ENCODE measurements at regions not wholly inside any gene's neighbourhood (a gene's known extent, or its start where the extent isn't known, plus 50 kb on each side); places are given as distances from the start of the nearest gene placed in this dataset.

- intact Hi-C loops (cut with micrococcal nuclease) (no loop called here), in situ Hi-C loops (cut with MboI) (no loop called here)
- ATAC-seq: no peak
- Histone ChIP-seq H3K27me3 (ENCODE audit: control insufficient read depth in 2 of 2, insufficient read depth in 2 of 2, low read length in 2 of 2) (no peaks in the 10 kb centered on the region), H3K27ac (ENCODE audit: extremely low read depth, low read depth, low read length) (no peak overlapping the region), H2AFZ (ENCODE audit: low read depth, low read length) (no peak overlapping the region), H3K79me2 (ENCODE audit: control insufficient read depth, insufficient read depth, low read length) (no peaks in the 10 kb centered on the region), H4K20me1 (replicated peaks; ENCODE audit: control insufficient read depth, insufficient read depth, low read length) (no peaks in the 10 kb centered on the region), H3K4me1 (replicated peaks in 1 of 2; ENCODE audit: control insufficient read depth in 2 of 2, insufficient read depth in 2 of 2, low read length in 2 of 2) (no peaks in the 10 kb centered on the region), H3K36me3 (ENCODE audit: control insufficient read depth, insufficient read depth, low read length) (no peaks in the 10 kb centered on the region), H3K9ac (ENCODE audit: insufficient read depth in 1 of 2, low read depth in 2 of 2, low read length in 2 of 2) (no peak overlapping the region), H3K4me3 (no peak overlapping the region), H3K9me1 (ENCODE audit: control insufficient read depth, insufficient read depth, low read length) (no peaks in the 10 kb centered on the region), H3K9me3 (replicated peaks; ENCODE audit: control insufficient read depth, insufficient read depth, low read depth, low read length) (no peaks in the 10 kb centered on the region), H3K4me2 (ENCODE audit: insufficient read depth, low read length) (no peak overlapping the region)
- DNase-seq (ENCODE audit: extremely low read depth in 1 of 4, low spot score in 3 of 4): no peak
- no TSS peak for BruUV-seq (replicated peaks)
- TF ChIP-seq ZNF124 (CRISPR knock-in tag; IDR thresholded peaks at IDR 0.05) (no peak), RAD51 (IDR thresholded peaks at IDR 0.05; ENCODE audit: borderline replicate concordance, low read depth) (no peak), ZNF512 (tag; IDR thresholded peaks at IDR 0.05) (no peak), ZNF445 (CRISPR knock-in tag; IDR thresholded peaks at IDR 0.05; ENCODE audit: low read depth) (no peak), MAX (CRISPR knock-in tag; IDR thresholded peaks at IDR 0.05) (no peak), GATA2 (CRISPR knock-in tag; IDR thresholded peaks at IDR 0.05) (no peak), PHB2 (IDR thresholded peaks at IDR 0.05; ENCODE audit: low read depth) (no peak), PREB (CRISPR knock-in tag; IDR thresholded peaks at IDR 0.05) (no peak), ZNF436 (CRISPR knock-in tag; IDR thresholded peaks at IDR 0.05) (no peak), DIDO1 (tag; IDR thresholded peaks at IDR 0.05; ENCODE audit: low read depth) (no peak), SAFB2 (IDR thresholded peaks at IDR 0.05; ENCODE audit: borderline replicate concordance, low read depth, low read length, severe bottlenecking) (no peak), ZNF134 (CRISPR knock-in tag; conservative IDR thresholded peaks at IDR 0.05) (no peak), GABPA (tag; conservative IDR thresholded peaks at IDR 0.05; ENCODE audit: low read depth) (no peak)
- FAIRE-seq: peak; percentile 35
- 0% methylated on average over 3 of the region's 5 CpGs for WGBS (ENCODE audit: insufficient coverage, low coverage, missing lambda C conversion rate)
- ChIA-PET POLR2A (no interaction called here), CTCF (ENCODE audit: low intra/inter-chr PET ratio) (no interaction called here)
Observed at GRCh38 chr6:84360039-84360438, 132.6 kb upstream of the CEP162 start.

All from K562 (cell line).